ENCODE measurements at regions not wholly inside any gene's neighbourhood (a gene's known extent, or its start where the extent isn't known, plus 50 kb on each side); places are given as distances from the start of the nearest gene placed in this dataset.
A peak's percentile ranks its signal among the peaks of the same experiment; 100 is the strongest.

DNA sequence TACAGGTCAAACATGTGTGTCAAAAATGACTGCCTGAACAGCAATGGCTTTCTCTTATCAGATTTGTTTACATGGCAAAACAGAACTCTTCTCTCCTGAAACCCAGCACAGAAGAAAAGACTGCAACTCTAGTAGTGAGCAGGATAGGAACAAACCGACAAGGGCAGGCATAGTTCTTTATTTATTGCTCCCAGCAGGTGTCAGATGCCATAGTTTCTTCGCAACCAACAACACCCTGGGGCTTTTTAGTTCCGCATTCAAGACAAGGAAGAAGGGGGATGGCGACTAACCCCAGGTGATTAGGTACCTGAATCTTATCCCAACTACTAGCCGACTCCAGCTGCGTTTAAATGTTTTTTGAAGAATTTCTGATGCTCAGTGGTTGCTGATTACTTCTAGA, 367.5 kb upstream of the FIGN start:
- H3K4me2 ChIP-seq = no peak overlapping the region
- Mint-ChIP-seq H3K27ac (no peak overlapping the region), H3K9me3 (no peaks in the 10 kb centered on the region), H3K4me3 (no peak overlapping the region), H3K27me3 (ENCODE audit: insufficient read depth, low read depth) (peaks cover 5% of the 10 kb centered on the region), H3K4me1 (peaks cover 9% of the 10 kb centered on the region), H3K36me3 (no peaks in the 10 kb centered on the region)
- TF ChIP-seq EZH2phosphoT487 (IDR thresholded peaks at IDR 0.05) (no peak), EZH2 (IDR thresholded peaks at IDR 0.05) (no peak)
- TF ChIP-seq, protein P1, sequence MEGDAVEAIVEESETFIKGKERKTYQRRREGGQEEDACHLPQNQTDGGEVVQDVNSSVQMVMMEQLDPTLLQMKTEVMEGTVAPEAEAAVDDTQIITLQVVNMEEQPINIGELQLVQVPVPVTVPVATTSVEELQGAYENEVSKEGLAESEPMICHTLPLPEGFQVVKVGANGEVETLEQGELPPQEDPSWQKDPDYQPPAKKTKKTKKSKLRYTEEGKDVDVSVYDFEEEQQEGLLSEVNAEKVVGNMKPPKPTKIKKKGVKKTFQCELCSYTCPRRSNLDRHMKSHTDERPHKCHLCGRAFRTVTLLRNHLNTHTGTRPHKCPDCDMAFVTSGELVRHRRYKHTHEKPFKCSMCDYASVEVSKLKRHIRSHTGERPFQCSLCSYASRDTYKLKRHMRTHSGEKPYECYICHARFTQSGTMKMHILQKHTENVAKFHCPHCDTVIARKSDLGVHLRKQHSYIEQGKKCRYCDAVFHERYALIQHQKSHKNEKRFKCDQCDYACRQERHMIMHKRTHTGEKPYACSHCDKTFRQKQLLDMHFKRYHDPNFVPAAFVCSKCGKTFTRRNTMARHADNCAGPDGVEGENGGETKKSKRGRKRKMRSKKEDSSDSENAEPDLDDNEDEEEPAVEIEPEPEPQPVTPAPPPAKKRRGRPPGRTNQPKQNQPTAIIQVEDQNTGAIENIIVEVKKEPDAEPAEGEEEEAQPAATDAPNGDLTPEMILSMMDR (IDR thresholded peaks at IDR 0.05) = no peak
- peak; percentile 15 for DNase-seq (ENCODE audit: low spot score)
- H3K4me1 ChIP-seq = peaks cover 14% of the 10 kb centered on the region
- H3K4me3 ChIP-seq = no peak overlapping the region
- no peaks in the 10 kb centered on the region for H4K20me1 ChIP-seq (ENCODE audit: low read depth)
- no peak overlapping the region for H3K9ac ChIP-seq
- H3K27me3 ChIP-seq = no peaks in the 10 kb centered on the region
- no peaks in the 10 kb centered on the region for H3K9me3 ChIP-seq (ENCODE audit: low read depth)
- H3F3A ChIP-seq (ENCODE audit: low read depth) = no peaks in the 10 kb centered on the region
- H3K27ac ChIP-seq = no peak overlapping the region
- H3K79me2 ChIP-seq (ENCODE audit: low read depth) = no peaks in the 10 kb centered on the region
- H3K36me3 ChIP-seq = no peaks in the 10 kb centered on the region
- peak overlapping the region; percentile 47 for H2AFZ ChIP-seq (replicated peaks)

DNA sequence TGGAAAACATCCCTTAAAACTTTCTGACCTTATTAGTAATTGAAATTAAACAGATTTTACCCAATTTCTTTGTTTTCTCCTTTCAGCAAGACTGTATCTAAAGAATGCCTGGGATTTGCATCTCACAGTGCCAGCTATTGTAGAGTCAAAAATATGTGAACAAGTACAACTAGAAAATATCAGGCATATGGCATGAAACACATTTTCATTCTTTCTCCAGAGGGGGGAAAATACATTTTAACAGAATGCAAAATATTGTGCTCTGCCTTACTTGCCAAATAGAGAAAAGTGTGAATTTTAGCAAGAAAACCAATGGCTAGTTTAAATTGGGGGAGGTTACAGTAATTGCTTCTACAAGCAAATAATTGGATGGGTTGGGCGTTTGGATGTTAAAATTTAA, 366.6 kb upstream of the FIGN start:
- H3K9me3 Mint-ChIP-seq = no peaks in the 10 kb centered on the region
- H3K4me1 Mint-ChIP-seq = peaks cover 9% of the 10 kb centered on the region
- DNase-seq (ENCODE audit: low spot score) = no peak
- H3K27ac Mint-ChIP-seq = no peak overlapping the region
- H3K79me2 ChIP-seq (ENCODE audit: low read depth) = no peaks in the 10 kb centered on the region
- H3K4me3 Mint-ChIP-seq = no peak overlapping the region
- H4K20me1 ChIP-seq (ENCODE audit: low read depth) = no peaks in the 10 kb centered on the region
- H3K27ac ChIP-seq = no peak overlapping the region
- no peaks in the 10 kb centered on the region for H3K27me3 ChIP-seq
- H3K4me1 ChIP-seq = peaks cover 14% of the 10 kb centered on the region
- H3K4me2 ChIP-seq = no peak overlapping the region
- no peak for TF ChIP-seq EZH2 (IDR thresholded peaks at IDR 0.05)
- TF ChIP-seq, protein P1 (IDR thresholded peaks at IDR 0.05) = no peak
- TF ChIP-seq EZH2phosphoT487 (IDR thresholded peaks at IDR 0.05) = no peak
- no peaks in the 10 kb centered on the region for H3K36me3 Mint-ChIP-seq
- H3K27me3 Mint-ChIP-seq (ENCODE audit: insufficient read depth, low read depth) = peaks cover 5% of the 10 kb centered on the region
- no peak overlapping the region for H3K4me3 ChIP-seq
- no peak overlapping the region for H3K9ac ChIP-seq
- H2AFZ ChIP-seq (replicated peaks) = peak overlapping the region; percentile 52
- H3F3A ChIP-seq (ENCODE audit: low read depth) = no peaks in the 10 kb centered on the region
- H3K36me3 ChIP-seq = no peaks in the 10 kb centered on the region
- no peaks in the 10 kb centered on the region for H3K9me3 ChIP-seq (ENCODE audit: low read depth)

DNA sequence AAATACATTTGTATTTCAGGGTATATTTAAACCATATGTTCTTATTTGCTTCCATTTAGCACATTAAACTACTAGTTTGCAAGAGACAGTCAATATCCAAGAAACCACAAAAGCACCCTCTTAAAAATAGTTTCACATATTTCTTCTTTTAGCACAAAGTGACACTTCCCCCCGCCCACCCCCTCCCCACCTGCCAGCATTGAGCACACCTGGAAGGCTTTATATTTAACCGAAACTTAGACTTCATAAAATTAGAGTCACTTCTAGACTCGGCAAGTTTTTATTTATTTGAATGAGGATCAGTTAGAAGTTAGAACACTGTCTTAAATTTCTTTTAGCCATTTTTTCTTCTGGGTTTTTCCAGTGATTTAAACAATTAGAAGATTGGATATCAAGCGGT, 355.9 kb upstream of the FIGN start:
- H3K9ac ChIP-seq = no peak overlapping the region
- H3K4me1 Mint-ChIP-seq = no peaks in the 10 kb centered on the region
- no peak for DNase-seq (ENCODE audit: low spot score)
- no peak overlapping the region for H3K4me2 ChIP-seq
- no peaks in the 10 kb centered on the region for H3K9me3 ChIP-seq (ENCODE audit: low read depth)
- no peaks in the 10 kb centered on the region for H3K27me3 ChIP-seq
- no peaks in the 10 kb centered on the region for H3K4me1 ChIP-seq
- H3K36me3 Mint-ChIP-seq = no peaks in the 10 kb centered on the region
- no peak overlapping the region for H2AFZ ChIP-seq (replicated peaks)
- no peaks in the 10 kb centered on the region for H3K79me2 ChIP-seq (ENCODE audit: low read depth)
- no peaks in the 10 kb centered on the region for H3K27me3 Mint-ChIP-seq (ENCODE audit: insufficient read depth, low read depth)
- H3K27ac ChIP-seq = no peak overlapping the region
- H3K27ac Mint-ChIP-seq = no peak overlapping the region
- no peak for TF ChIP-seq EZH2 (IDR thresholded peaks at IDR 0.05)
- no peak for TF ChIP-seq EZH2phosphoT487 (IDR thresholded peaks at IDR 0.05)
- TF ChIP-seq, protein P1 (IDR thresholded peaks at IDR 0.05) = no peak
- H3F3A ChIP-seq (ENCODE audit: low read depth) = no peaks in the 10 kb centered on the region
- no peaks in the 10 kb centered on the region for H3K36me3 ChIP-seq
- no peak overlapping the region for H3K4me3 ChIP-seq
- H3K4me3 Mint-ChIP-seq = no peak overlapping the region
- H3K9me3 Mint-ChIP-seq = peaks cover 3% of the 10 kb centered on the region
- no peaks in the 10 kb centered on the region for H4K20me1 ChIP-seq (ENCODE audit: low read depth)

Measured in neural progenitor cell (in vitro differentiated cells).